RPMI7951 (cell line): ENCODE measurements at regions not wholly inside any gene's neighbourhood (a gene's known extent, or its start where the extent isn't known, plus 50 kb on each side); places are given as distances from the start of the nearest gene placed in this dataset.

ENCODE experiments used
- DNase-seq: peaks from one replicate; pipeline ENCODE4 v3.0.0-alpha.2; 2012; ENCODE audit warnings: low read depth

- no peak for DNase-seq
These were observed 93.8 kb upstream of the GRIK3 start for GRCh38 chr1:37128091-37128490.

GRCh38 chr1:37130221-37130948, 96.1 kb upstream of the GRIK3 start:
- no peak for DNase-seq

- no peak for DNase-seq
These were observed 97.0 kb upstream of the GRIK3 start for GRCh38 chr1:37131281-37131680.

GRCh38 chr1:37133276-37134145, 99.2 kb upstream of the GRIK3 start:
- DNase-seq, result no peak

GRCh38 chr1:37134599-37134998, 100.3 kb upstream of the GRIK3 start:
- no peak for DNase-seq

GRCh38 chr1:37135032-37135431, 100.7 kb upstream of the GRIK3 start:
- no peak for DNase-seq

- DNase-seq, result no peak
These were observed 102.7 kb upstream of the GRIK3 start for GRCh38 chr1:37137014-37137413.

GRCh38 chr1:37137601-37138000, 103.3 kb upstream of the GRIK3 start:
- no peak for DNase-seq

GRCh38 chr1:37143800-37144199, 109.5 kb upstream of the GRIK3 start:
- DNase-seq, result no peak

GRCh38 chr1:37146071-37146470, 111.8 kb upstream of the GRIK3 start:
- DNase-seq, result no peak

GRCh38 chr1:37147392-37147831, 113.1 kb upstream of the GRIK3 start:
- DNase-seq, result no peak

GRCh38 chr1:37147906-37148305, 113.6 kb upstream of the GRIK3 start:
- DNase-seq, result no peak

GRCh38 chr1:37148663-37149062, 114.3 kb upstream of the GRIK3 start:
- no peak for DNase-seq

GRCh38 chr1:37149296-37149695, 115.0 kb upstream of the GRIK3 start:
- DNase-seq, result no peak

GRCh38 chr1:37150986-37151385, 116.7 kb upstream of the GRIK3 start:
- DNase-seq, result no peak

- DNase-seq, result no peak
These were observed 117.5 kb upstream of the GRIK3 start for GRCh38 chr1:37151789-37152188.

- no peak for DNase-seq
These were observed 118.2 kb upstream of the GRIK3 start for GRCh38 chr1:37152491-37152890.

- DNase-seq, result no peak
These were observed 119.1 kb upstream of the GRIK3 start for GRCh38 chr1:37153116-37154100.

GRCh38 chr1:37156646-37157045, 122.3 kb upstream of the GRIK3 start:
- DNase-seq, result no peak

- DNase-seq, result no peak
These were observed 123.3 kb upstream of the GRIK3 start for GRCh38 chr1:37157634-37158033.

GRCh38 chr1:37158113-37158749, 123.9 kb upstream of the GRIK3 start:
- DNase-seq, result no peak
